A673 (cell line): ENCODE measurements at regions not wholly inside any gene's neighbourhood (a gene's known extent, or its start where the extent isn't known, plus 50 kb on each side); places are given as distances from the start of the nearest gene placed in this dataset.

Experiments used
- BruUV-seq: library from RNA; stranded (reverse); fragments of 400-500 nt; replicated peaks from 2 replicates; lab custom pipeline; 2021; lab: Mats Ljungman, UMichigan
- CTCF ChIA-PET: fragments of 300-600 bp; sonication (Branson Sonifier 250); formaldehyde crosslinking; loops from one replicate; lab custom pipeline; 2022; ENCODE audit warnings: antibody characterized with exemption; lab: Charles Lee
- POLR2A ChIA-PET: fragments of 300-600 bp; sonication (Branson Sonifier 250); formaldehyde crosslinking; loops from one replicate; lab custom pipeline; 2022; ENCODE audit warnings: antibody characterized with exemption; ENCODE audit not compliant: low non-redundant PET; lab: Charles Lee
- DNase-seq: peaks from one replicate; pipeline ENCODE4 v3.0.0-alpha.2; 2015; ENCODE audit warnings: low spot score
- H3K27ac ChIP-seq: fragments of 200-600 bp; sonication (generic); 2 replicates; pipeline ENCODE4 v1.5.1; 2016; ENCODE audit warnings: mixed run types, low read depth, mild to moderate bottlenecking, mixed read lengths, antibody characterized with exemption, low read length; ENCODE audit not compliant: poor library complexity, severe bottlenecking
- H3K27me3 ChIP-seq: fragments of 200-600 bp; sonication (generic); replicated peaks from 2 replicates; pipeline ENCODE4 v1.6.1; 2017; ENCODE audit warnings: mixed run types, low read depth, mild to moderate bottlenecking, mixed read lengths, antibody characterized with exemption, low read length; ENCODE audit not compliant: insufficient read depth, poor library complexity
- H3K36me3 ChIP-seq: fragments of 200-600 bp; sonication (generic); 2 replicates; pipeline ENCODE4 v1.6.1; 2016; ENCODE audit warnings: mixed run types, mild to moderate bottlenecking, mixed read lengths, antibody characterized with exemption, low read length; ENCODE audit not compliant: insufficient read depth, poor library complexity, severe bottlenecking
- H3K4me1 ChIP-seq: fragments of 200-600 bp; sonication (generic); 2 replicates; pipeline ENCODE4 v1.6.1; 2017; ENCODE audit warnings: mixed run types, mild to moderate bottlenecking, mixed read lengths, antibody characterized with exemption, low read length; ENCODE audit not compliant: insufficient read depth, poor library complexity, severe bottlenecking
- H3K4me3 ChIP-seq: fragments of 200-600 bp; sonication (generic); 2 replicates; pipeline ENCODE4 v1.5.1; 2016; ENCODE audit warnings: low read depth, mixed run types, mild to moderate bottlenecking, mixed read lengths, low read length; ENCODE audit not compliant: poor library complexity, severe bottlenecking
- H3K9me3 ChIP-seq: fragments of 200-600 bp; sonication (generic); 2 replicates; pipeline ENCODE4 v1.6.1; 2016; ENCODE audit warnings: mixed run types, low read depth, mild to moderate bottlenecking, mixed read lengths, antibody characterized with exemption, low read length; ENCODE audit not compliant: poor library complexity, severe bottlenecking
- EZH2 ChIP-seq: fragments of 200-600 bp; sonication (generic); IDR thresholded peaks from 2 replicates; pipeline ENCODE4 v1.6.1; 2017; ENCODE audit warnings: borderline replicate concordance, low read depth, mild to moderate bottlenecking, mixed read lengths, antibody characterized with exemption, low read length; ENCODE audit not compliant: poor library complexity, severe bottlenecking
- intact Hi-C: fragments of 100-400 bp; cut with micrococcal nuclease; formaldehyde crosslinking; loops from one replicate; pipeline ENCODE4 v1.10.0; 2022; ENCODE audit not compliant: unreplicated experiment
- TF ChIP-seq, protein P1 (sequence below): fragments of 300-800, 200-600 bp; sonication (generic); conservative IDR thresholded peaks from 2 replicates; pipeline ENCODE4 v1.5.1; 2017; ENCODE audit warnings: low read depth, mild to moderate bottlenecking, antibody characterized with exemption, low read length, moderate library complexity, mixed read lengths

DNA sequence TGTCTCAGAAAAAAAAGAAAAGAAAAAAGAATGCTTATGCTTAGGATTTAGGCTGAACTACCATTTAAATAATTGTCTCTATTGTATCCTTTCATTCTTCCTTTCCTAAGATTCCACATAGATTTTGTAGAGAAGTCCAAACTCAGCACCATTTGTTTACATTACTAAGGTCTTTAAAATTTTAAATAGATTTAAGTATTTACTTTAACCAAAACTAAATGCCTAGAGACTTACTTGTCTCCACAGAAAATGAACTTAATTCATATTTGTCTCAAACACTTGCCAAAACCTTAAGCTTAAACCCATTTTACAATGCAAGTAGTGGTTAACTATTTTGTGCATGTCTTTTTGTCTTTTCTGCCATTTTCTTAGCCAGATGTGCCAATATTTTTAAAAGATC is 54.1 kb upstream of the ABI1 start:
- Histone ChIP-seq H3K9me3 (no peaks in the 10 kb centered on the region), H3K4me3 (no peak overlapping the region), H3K27me3 (no peaks in the 10 kb centered on the region), H3K27ac (no peak overlapping the region), H3K4me1 (no peaks in the 10 kb centered on the region), H3K36me3 (no peaks in the 10 kb centered on the region)
- TF ChIP-seq, protein P1, sequence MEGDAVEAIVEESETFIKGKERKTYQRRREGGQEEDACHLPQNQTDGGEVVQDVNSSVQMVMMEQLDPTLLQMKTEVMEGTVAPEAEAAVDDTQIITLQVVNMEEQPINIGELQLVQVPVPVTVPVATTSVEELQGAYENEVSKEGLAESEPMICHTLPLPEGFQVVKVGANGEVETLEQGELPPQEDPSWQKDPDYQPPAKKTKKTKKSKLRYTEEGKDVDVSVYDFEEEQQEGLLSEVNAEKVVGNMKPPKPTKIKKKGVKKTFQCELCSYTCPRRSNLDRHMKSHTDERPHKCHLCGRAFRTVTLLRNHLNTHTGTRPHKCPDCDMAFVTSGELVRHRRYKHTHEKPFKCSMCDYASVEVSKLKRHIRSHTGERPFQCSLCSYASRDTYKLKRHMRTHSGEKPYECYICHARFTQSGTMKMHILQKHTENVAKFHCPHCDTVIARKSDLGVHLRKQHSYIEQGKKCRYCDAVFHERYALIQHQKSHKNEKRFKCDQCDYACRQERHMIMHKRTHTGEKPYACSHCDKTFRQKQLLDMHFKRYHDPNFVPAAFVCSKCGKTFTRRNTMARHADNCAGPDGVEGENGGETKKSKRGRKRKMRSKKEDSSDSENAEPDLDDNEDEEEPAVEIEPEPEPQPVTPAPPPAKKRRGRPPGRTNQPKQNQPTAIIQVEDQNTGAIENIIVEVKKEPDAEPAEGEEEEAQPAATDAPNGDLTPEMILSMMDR, result no peak
- no peak for TF ChIP-seq EZH2
- intact Hi-C loops, result no loop called here
- no peak for DNase-seq
- ChIA-PET POLR2A (no interaction called here), CTCF (no interaction called here)
- BruUV-seq, result no TSS peak

DNA sequence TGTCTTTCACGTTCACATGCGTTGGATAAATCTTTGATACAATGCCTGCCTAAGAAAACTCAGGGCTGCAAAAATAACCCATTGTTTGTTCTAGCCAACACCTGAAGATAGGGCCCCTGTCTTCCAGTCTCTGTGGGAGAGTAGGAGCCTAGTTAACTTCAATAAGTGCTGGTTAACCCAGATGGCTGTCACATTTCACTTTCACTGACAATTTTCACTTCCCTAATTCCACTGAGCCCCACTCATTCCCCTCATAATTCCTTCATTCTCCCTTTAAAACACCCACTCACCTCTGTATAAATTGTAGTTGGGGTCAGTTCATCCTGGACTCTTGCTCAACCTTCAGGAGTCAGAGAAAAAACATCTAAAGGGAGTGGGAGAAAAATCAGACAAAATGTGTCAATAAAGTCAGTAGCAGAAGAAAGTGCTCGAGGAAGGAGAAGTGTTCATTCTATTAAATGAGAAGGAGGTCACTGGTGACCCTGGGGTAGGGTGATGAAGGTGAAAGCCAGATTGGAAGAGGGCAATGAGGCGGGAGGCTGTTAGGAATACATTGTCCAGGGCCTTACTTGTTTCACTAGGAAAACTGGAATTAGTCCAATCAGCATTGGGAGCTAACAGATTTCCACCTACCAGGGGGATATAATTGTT is 51.2 kb upstream of the ABI1 start:
- Histone ChIP-seq H3K27ac (no peak overlapping the region), H3K27me3 (no peaks in the 10 kb centered on the region), H3K4me1 (no peaks in the 10 kb centered on the region), H3K9me3 (no peaks in the 10 kb centered on the region), H3K36me3 (no peaks in the 10 kb centered on the region), H3K4me3 (no peak overlapping the region)
- intact Hi-C loops, result no loop called here
- ChIA-PET CTCF (no interaction called here), POLR2A (no interaction called here)
- no peak for DNase-seq
- no TSS peak for BruUV-seq
- TF ChIP-seq, protein P1, result no peak
- no peak for TF ChIP-seq EZH2
